ENCODE measurements at regions not wholly inside any gene's neighbourhood (a gene's known extent, or its start where the extent isn't known, plus 50 kb on each side); places are given as distances from the start of the nearest gene placed in this dataset.

DNA sequence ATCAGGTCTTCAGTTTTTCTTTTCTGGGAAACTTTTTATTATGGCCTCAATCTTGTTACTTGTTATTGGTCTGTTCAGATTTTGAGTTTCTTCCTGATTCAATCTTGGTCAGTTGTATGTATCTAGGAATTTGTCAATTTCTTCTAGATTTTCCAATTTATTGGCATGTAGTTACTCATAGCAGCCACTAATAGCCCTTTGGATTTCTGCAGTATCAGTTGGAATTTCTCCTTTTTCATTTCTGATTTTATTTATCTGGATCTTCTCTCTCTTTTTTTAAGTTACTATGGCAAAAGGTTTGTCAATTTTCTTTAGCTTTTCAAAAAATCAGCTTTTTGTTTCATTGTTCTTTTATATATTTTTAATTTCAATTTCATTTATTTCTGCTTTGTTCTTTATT, 419.6 kb upstream of the KIRREL3 start:
- H3K27me3 Mint-ChIP-seq, result no peaks in the 10 kb centered on the region
- H3K4me3 Mint-ChIP-seq, result no peak overlapping the region
- no peak for ATAC-seq
- CTCF ChIA-PET, result interaction anchor here (1.3 kb wide), 1 partner anchor 14 kb away, joined by 3 read pairs; no protein-coding TSS in a partner anchor
- H3K4me1 Mint-ChIP-seq, result no peaks in the 10 kb centered on the region
- peaks cover 2% of the 10 kb centered on the region for H3K9me3 Mint-ChIP-seq (ENCODE audit: low read depth)
- DNase-seq, result no peak
- H3K27ac Mint-ChIP-seq, result no peak overlapping the region
- H3K36me3 Mint-ChIP-seq, result no peaks in the 10 kb centered on the region

DNA sequence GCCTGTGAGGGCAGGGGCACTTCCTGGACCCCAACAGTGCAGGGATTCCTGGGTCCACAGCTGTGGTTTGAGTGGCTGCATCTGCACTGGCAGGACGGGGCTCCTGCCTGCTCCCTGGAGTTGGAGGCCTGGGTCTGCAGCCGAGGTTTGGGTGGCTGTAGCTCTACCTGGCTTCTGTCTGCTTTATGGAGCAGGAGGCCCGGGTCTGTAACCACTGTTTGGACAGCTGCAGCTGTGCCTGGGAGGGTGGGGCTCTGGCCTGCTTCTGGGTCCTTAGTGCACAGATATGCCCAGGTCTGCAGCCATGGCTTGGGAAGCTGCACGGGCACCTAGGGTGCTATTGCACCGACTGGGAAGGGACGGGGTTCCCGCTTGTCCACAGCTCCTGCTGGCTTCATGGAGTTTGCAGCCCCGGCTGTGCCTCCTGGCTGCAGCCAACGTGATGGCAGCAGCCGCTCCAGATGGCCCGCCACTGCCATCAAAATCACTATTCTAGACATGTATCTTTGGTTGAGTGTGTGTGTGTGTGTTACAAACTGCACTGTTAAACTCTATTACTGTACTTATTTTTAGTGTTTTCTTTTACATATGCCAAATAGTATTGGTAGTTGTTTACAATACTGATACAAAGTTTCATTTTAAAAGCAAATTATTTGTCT, 412.3 kb upstream of the KIRREL3 start:
- H3K9me3 Mint-ChIP-seq (ENCODE audit: low read depth), result no peaks in the 10 kb centered on the region
- H3K36me3 Mint-ChIP-seq, result no peaks in the 10 kb centered on the region
- H3K4me3 Mint-ChIP-seq, result no peak overlapping the region
- DNase-seq, result no peak
- no peaks in the 10 kb centered on the region for H3K27me3 Mint-ChIP-seq
- CTCF ChIA-PET, result interaction anchor here (0.9 kb wide), 1 partner anchor 37 kb away, joined by 3 read pairs; no protein-coding TSS in a partner anchor
- H3K4me1 Mint-ChIP-seq, result no peaks in the 10 kb centered on the region
- ATAC-seq, result no peak
- no peak overlapping the region for H3K27ac Mint-ChIP-seq

DNA sequence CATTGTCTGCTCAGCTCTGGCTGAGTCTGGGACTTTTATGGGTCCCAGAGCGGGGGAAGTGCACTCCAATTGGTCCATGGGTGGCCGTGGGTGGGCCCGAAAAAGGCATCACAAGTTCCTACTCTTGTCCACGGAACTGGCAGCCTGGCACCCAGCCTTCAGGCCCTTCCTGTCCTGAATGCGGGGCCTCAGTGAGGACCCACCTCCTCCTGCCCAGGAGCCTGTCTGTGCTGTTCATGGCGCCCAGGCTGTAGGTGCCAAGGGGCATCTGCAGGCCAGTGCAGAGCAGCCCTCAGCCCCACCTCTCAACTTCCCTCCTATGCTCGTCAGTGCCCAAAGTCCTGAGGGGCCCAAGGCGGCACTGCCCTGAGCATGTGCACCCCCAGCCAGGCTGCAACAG, 411.7 kb upstream of the KIRREL3 start:
- Mint-ChIP-seq H3K36me3 (no peaks in the 10 kb centered on the region), H3K27ac (no peak overlapping the region), H3K27me3 (no peaks in the 10 kb centered on the region), H3K9me3 (ENCODE audit: low read depth) (no peaks in the 10 kb centered on the region), H3K4me1 (no peaks in the 10 kb centered on the region), H3K4me3 (no peak overlapping the region)
- no peak for ATAC-seq
- CTCF ChIA-PET, result interaction anchor here (0.9 kb wide), 1 partner anchor 36 kb away, joined by 3 read pairs; no protein-coding TSS in a partner anchor
- DNase-seq, result no peak

DNA sequence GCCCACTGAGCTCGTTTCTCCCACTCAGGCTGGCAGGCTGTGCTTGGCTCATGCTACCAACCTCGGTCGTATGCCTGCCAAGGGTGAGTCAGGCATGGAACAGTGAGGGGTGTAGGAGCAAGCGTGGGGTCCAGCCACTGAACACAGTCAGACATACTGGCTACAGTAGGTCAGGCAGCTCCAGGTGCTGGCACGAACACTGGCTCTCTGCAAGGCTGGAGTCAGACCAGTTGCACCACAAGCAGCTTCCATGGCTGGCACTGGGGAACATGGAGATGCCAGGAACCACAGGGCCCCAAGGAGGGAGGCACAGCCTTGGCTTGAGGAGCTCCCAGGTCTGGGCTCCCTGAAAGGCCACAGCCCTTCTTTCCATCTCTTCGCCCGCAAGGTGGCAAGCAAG, 410.7 kb upstream of the KIRREL3 start:
- no peaks in the 10 kb centered on the region for H3K4me1 Mint-ChIP-seq
- ATAC-seq, result no peak
- no peaks in the 10 kb centered on the region for H3K27me3 Mint-ChIP-seq
- no peaks in the 10 kb centered on the region for H3K9me3 Mint-ChIP-seq (ENCODE audit: low read depth)
- DNase-seq, result no peak
- H3K36me3 Mint-ChIP-seq, result no peaks in the 10 kb centered on the region
- CTCF ChIA-PET, result no interaction called here
- no peak overlapping the region for H3K4me3 Mint-ChIP-seq
- H3K27ac Mint-ChIP-seq, result no peak overlapping the region

DNA sequence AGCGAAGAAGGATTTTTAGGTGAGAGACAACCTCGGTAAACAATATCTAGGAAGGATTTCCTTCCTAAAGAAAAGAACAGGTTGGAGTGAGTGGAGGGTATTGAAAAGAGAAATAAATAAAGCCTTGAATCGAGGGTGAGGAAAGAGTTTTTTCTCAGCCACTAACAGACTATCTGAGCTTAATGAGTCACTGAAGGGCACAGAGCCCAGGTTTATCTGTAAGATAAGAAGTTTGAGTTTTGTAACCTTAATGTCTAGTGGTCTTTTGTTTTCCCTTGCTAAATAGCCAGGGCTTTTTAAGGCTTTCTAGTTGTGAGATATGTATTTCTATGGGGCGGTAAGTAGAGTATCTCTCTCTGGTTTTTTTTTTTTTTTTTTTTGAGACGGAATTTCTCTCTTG, 394.5 kb upstream of the KIRREL3 start:
- CTCF ChIA-PET, result no interaction called here
- no peak overlapping the region for H3K27ac Mint-ChIP-seq
- no peaks in the 10 kb centered on the region for H3K36me3 Mint-ChIP-seq
- H3K9me3 Mint-ChIP-seq (ENCODE audit: low read depth), result no peaks in the 10 kb centered on the region
- no peaks in the 10 kb centered on the region for H3K27me3 Mint-ChIP-seq
- DNase-seq, result no peak
- H3K4me1 Mint-ChIP-seq, result no peaks in the 10 kb centered on the region
- H3K4me3 Mint-ChIP-seq, result no peak overlapping the region
- no peak for ATAC-seq

DNA sequence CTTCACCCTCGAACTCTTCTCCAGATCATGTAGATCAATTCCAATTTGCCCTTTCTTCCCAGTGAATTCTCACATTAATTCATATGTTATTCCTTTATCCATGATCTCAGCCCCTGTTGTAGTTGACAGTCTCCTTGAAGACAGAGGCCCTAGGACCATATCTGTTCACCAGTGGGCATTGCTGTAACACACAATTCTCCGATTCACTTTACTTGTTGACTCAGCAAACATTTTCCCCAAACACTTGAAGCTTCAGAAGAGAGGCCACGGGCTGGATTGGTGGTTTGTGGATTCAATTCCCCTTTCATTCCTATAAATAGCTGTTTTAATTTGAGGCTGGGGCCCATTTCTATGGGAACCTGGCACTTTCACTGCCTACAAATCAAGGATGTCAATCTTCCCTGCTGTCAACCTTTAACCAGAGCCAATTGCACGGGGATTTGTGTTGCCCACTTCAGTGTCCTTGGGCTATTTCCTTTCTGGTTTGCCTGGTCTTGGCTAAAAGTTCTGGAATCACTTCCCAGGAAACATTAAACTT, 393.0 kb upstream of the KIRREL3 start:
- no peak overlapping the region for H3K4me3 Mint-ChIP-seq
- no peaks in the 10 kb centered on the region for H3K27me3 Mint-ChIP-seq
- CTCF ChIA-PET, result no interaction called here
- H3K9me3 Mint-ChIP-seq (ENCODE audit: low read depth), result no peaks in the 10 kb centered on the region
- ATAC-seq, result no peak
- H3K4me1 Mint-ChIP-seq, result no peaks in the 10 kb centered on the region
- H3K27ac Mint-ChIP-seq, result no peak overlapping the region
- no peak for DNase-seq
- H3K36me3 Mint-ChIP-seq, result no peaks in the 10 kb centered on the region

DNA sequence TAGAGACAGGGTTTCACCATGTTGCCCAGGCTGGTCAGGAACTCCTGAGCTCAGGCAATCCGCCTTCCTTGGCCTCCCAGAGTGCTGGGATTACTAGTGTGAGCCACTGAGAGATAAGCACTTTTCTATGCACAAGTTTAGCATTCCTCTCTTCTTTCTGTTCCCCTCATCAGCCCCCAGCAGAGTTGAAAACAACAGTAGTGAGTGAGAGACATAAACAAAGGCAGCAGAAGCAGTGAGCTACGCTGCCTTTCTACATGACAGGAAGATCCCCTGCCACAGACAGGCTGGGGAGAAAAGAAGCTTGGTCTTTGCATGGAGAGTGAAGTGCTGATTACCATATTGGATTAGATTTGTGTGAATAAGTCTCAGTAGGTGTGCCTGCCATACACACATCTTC, 392.0 kb upstream of the KIRREL3 start:
- CTCF ChIA-PET, result no interaction called here
- no peak for DNase-seq
- Mint-ChIP-seq H3K36me3 (no peaks in the 10 kb centered on the region), H3K27me3 (no peaks in the 10 kb centered on the region), H3K4me1 (no peaks in the 10 kb centered on the region), H3K4me3 (no peak overlapping the region), H3K27ac (no peak overlapping the region), H3K9me3 (ENCODE audit: low read depth) (no peaks in the 10 kb centered on the region)
- ATAC-seq, result no peak

DNA sequence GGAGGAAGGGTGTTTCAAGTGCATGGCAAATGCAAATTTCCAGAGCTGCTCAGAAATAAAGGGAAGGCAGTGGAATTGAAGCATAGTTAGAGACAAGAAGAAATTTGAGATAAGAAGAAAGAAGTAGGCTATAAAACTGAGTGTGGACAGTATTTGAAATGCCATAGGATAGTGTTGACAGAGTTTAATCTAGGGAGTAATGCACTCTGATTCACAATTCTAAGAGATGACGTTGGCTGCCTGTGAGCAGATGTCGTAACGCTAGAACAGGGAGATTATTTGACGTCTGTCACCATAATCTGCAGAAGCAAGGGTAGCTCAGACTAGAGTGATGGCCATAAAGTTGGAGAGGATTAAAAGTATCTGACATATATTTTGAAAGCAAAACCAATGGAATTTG, 389.9 kb upstream of the KIRREL3 start:
- Mint-ChIP-seq H3K36me3 (no peaks in the 10 kb centered on the region), H3K27ac (no peak overlapping the region), H3K4me3 (no peak overlapping the region), H3K4me1 (no peaks in the 10 kb centered on the region), H3K9me3 (ENCODE audit: low read depth) (no peaks in the 10 kb centered on the region), H3K27me3 (no peaks in the 10 kb centered on the region)
- CTCF ChIA-PET, result no interaction called here
- ATAC-seq (no peak), DNase-seq (no peak)

DNA sequence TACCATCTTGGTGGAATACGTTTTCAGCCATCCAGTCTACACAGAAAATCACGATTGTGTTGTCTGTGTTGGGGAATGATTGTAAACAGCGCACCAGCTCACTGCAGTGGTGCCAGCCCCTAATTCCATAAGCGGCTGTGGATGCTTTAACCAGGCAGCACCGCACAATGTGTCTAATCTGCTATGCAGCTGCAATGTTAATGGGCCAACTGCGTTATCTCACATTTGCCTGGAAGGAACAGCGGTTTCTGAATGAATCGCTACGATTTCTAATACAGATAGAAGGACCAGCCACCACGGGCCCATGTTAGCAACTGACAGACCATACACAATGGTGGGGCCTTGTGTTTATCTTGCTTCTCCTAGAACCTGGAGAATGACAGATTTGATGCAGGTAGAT, 384.5 kb upstream of the KIRREL3 start:
- ATAC-seq, result no peak
- H3K27ac Mint-ChIP-seq, result no peak overlapping the region

DNA sequence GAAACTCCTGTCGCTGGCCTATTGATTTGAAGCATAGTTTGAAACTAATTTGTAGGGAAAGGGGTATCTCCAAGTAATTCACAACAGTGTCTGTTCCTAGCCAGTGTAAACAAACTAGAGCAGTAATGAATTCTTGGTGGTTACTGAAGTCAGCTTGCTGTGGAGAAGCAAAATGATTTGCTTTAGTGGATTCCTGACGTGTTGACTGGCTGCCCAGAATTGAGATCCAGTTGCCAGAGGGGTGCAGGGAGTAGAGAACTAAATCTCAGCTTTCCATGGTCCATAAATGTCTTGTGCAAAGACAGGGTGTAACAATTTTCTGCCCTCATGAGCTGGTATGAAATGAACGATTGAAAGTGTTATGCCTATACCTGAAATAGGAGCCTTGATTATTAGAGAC, 382.5 kb upstream of the KIRREL3 start:
- Mint-ChIP-seq H3K9me3 (ENCODE audit: low read depth) (no peaks in the 10 kb centered on the region), H3K4me1 (no peaks in the 10 kb centered on the region), H3K27ac (no peak overlapping the region), H3K27me3 (no peaks in the 10 kb centered on the region), H3K36me3 (no peaks in the 10 kb centered on the region), H3K4me3 (no peak overlapping the region)
- DNase-seq (no peak), ATAC-seq (no peak)
- CTCF ChIA-PET, result no interaction called here

More for the DNA sequence above, 384.5 kb upstream of the KIRREL3 start:
- Mint-ChIP-seq H3K36me3 (no peaks in the 10 kb centered on the region), H3K4me3 (no peak overlapping the region), H3K27me3 (no peaks in the 10 kb centered on the region), H3K9me3 (ENCODE audit: low read depth) (no peaks in the 10 kb centered on the region), H3K4me1 (no peaks in the 10 kb centered on the region)
- DNase-seq, result no peak
- CTCF ChIA-PET, result no interaction called here

DNA sequence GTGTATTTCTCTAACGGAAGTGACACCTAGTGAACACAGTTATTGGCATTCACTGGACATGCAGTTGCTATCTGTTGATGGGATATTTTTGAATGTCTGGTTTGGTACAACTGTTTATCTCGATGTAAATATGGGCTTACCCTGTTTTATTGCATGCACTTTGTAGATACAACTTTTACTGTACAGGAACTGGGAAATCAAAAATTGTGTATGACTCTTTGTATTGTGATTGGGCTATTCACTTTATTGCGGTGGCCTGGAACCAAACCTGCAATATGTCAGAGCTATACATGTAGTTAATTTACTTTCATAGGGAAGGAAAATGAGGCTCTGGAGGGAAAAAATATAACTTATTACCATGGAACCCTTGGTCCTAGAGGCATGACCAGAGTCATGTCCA, 380.7 kb upstream of the KIRREL3 start:
- Mint-ChIP-seq H3K4me1 (no peaks in the 10 kb centered on the region), H3K4me3 (no peak overlapping the region), H3K27me3 (no peaks in the 10 kb centered on the region), H3K9me3 (ENCODE audit: low read depth) (no peaks in the 10 kb centered on the region), H3K36me3 (no peaks in the 10 kb centered on the region), H3K27ac (no peak overlapping the region)
- no peak for DNase-seq
- CTCF ChIA-PET, result no interaction called here
- ATAC-seq, result no peak

DNA sequence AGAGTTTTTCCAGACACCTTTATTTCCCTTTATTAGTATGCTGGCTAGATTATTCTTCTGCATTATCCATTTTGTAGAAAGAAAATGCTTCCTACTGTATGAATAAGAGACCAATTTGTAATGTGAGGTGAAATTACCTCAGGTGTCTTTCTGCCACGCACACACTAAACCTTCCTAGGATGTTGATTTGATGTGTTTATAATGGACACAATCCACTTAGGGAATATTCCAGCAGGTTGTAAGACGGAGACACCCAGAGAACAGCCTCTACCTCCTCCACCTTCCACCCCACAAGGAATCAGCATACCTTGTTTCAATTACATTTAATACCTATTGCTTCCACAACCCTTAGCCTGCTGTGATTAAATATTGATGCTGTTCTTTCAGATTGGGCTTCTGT, 379.1 kb upstream of the KIRREL3 start:
- Mint-ChIP-seq H3K9me3 (ENCODE audit: low read depth) (no peaks in the 10 kb centered on the region), H3K36me3 (no peaks in the 10 kb centered on the region), H3K27ac (no peak overlapping the region), H3K27me3 (no peaks in the 10 kb centered on the region), H3K4me3 (no peak overlapping the region), H3K4me1 (no peaks in the 10 kb centered on the region)
- ATAC-seq, result no peak
- no peak for DNase-seq
- CTCF ChIA-PET, result no interaction called here

DNA sequence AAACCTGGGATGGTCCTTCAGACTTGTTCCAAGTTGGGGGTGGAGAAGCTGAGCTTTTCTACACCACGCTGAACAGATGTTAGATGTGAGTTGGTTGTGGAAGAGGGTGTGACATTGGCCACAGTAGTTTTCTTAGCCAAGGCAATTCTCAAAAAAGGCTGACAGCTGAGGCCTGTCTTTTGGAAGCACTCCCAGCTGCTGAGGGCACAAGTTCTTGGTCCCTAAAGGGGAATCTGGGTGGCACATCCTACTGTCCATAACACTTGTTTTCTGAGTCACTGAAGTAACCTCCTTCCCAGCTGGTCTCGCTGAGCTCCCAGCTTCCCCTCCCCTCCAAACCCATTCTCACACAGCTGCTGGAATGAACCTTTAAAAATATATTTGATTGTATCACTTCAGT, 375.7 kb upstream of the KIRREL3 start:
- Mint-ChIP-seq H3K27ac (no peak overlapping the region), H3K4me1 (no peaks in the 10 kb centered on the region), H3K9me3 (ENCODE audit: low read depth) (no peaks in the 10 kb centered on the region), H3K27me3 (no peaks in the 10 kb centered on the region), H3K4me3 (no peak overlapping the region), H3K36me3 (no peaks in the 10 kb centered on the region)
- ATAC-seq (no peak), DNase-seq (no peak)
- CTCF ChIA-PET, result interaction anchor here (0.9 kb wide), 1 partner anchor 37 kb away, joined by 3 read pairs; no protein-coding TSS in a partner anchor

DNA sequence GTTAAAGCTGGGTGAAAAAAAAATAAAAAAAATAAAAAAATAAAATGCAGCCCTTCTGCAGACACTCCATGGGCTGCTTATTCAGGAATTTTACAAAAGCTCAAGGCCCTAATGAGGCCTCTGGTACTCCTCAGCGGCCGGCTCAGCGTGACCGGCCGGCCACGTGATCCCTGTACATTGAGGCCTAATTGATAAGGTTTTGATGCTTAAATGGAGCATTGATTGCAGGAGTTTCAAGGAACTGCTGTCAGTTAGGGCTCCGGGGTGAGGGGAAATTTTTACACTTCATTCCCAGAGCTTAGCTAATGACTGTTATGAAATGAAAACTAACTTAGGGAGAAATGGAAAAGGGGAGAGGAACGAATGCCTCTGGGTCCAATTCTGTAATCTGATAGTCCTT, 368.8 kb upstream of the KIRREL3 start:
- Mint-ChIP-seq H3K4me3 (no peak overlapping the region), H3K36me3 (no peaks in the 10 kb centered on the region), H3K9me3 (ENCODE audit: low read depth) (no peaks in the 10 kb centered on the region), H3K27ac (no peak overlapping the region), H3K27me3 (no peaks in the 10 kb centered on the region), H3K4me1 (no peaks in the 10 kb centered on the region)
- ATAC-seq, result no peak
- DNase-seq, result no peak
- CTCF ChIA-PET, result no interaction called here
